ENCODE measurements at regions not wholly inside any gene's neighbourhood (a gene's known extent, or its start where the extent isn't known, plus 50 kb on each side); places are given as distances from the start of the nearest gene placed in this dataset.
"Not testable (repeated sequence)": the region's sequence is repeated elsewhere in the genome, so short reads cannot be mapped to it uniquely, and the experiment has no call there.

- DNase-seq (ENCODE audit: low read depth in 2 of 3, low spot score in 2 of 3): no peak
These were observed 62.4 kb downstream of the CLDN17 start for GRCh38 chr21:30104241-30104640.

- DNase-seq (ENCODE audit: low read depth in 2 of 3, low spot score in 2 of 3): no peak
These were observed 63.7 kb downstream of the CLDN17 start for GRCh38 chr21:30102871-30103270.

- DNase-seq (ENCODE audit: low read depth in 2 of 3, low spot score in 2 of 3): no peak
These were observed 64.6 kb downstream of the CLDN17 start for GRCh38 chr21:30101967-30102366.

- DNase-seq (ENCODE audit: low read depth in 2 of 3, low spot score in 2 of 3): no peak
These were observed 68.8 kb downstream of the CLDN17 start for GRCh38 chr21:30097791-30098190.

GRCh38 chr21:30083225-30083945 is 83.2 kb downstream of the CLDN17 start:
- DNase-seq (ENCODE audit: low read depth in 2 of 3, low spot score in 2 of 3): no peak

- DNase-seq (ENCODE audit: low read depth in 2 of 3, low spot score in 2 of 3): no peak
These were observed 85.1 kb downstream of the CLDN17 start for GRCh38 chr21:30081506-30081905.

GRCh38 chr21:30072496-30072895 is 94.1 kb downstream of the CLDN17 start:
- peak in 2 of 3 donors; percentile 22 to 40 for DNase-seq (ENCODE audit: low read depth in 2 of 3, low spot score in 2 of 3)

- no peak for DNase-seq (ENCODE audit: low read depth in 2 of 3, low spot score in 2 of 3)
These were observed 107.7 kb downstream of the CLDN17 start for GRCh38 chr21:30058928-30059327.

GRCh38 chr21:30057108-30057507 is 109.5 kb downstream of the CLDN17 start:
- no peak for DNase-seq (ENCODE audit: low read depth in 2 of 3, low spot score in 2 of 3)

- DNase-seq (ENCODE audit: low read depth in 2 of 3, low spot score in 2 of 3): no peak
These were observed 108.8 kb upstream of the GRIK1 start for GRCh38 chr21:30048570-30048969.

GRCh38 chr21:30044447-30045064 is 104.8 kb upstream of the GRIK1 start:
- DNase-seq (ENCODE audit: low read depth in 2 of 3, low spot score in 2 of 3): peak in 1 of 3 donors; percentile 16

- DNase-seq (ENCODE audit: low read depth in 2 of 3, low spot score in 2 of 3): no peak
These were observed 102.6 kb upstream of the GRIK1 start for GRCh38 chr21:30042443-30042842.

GRCh38 chr21:30033441-30033840 is 93.6 kb upstream of the GRIK1 start:
- no peak for DNase-seq (ENCODE audit: low read depth in 2 of 3, low spot score in 2 of 3)

- no peak for DNase-seq (ENCODE audit: low read depth in 2 of 3, low spot score in 2 of 3)
These were observed 90.6 kb upstream of the GRIK1 start for GRCh38 chr21:30030416-30030815.

GRCh38 chr21:30028537-30028936 is 88.7 kb upstream of the GRIK1 start:
- no peak for DNase-seq (ENCODE audit: low read depth in 2 of 3, low spot score in 2 of 3)

- DNase-seq (ENCODE audit: low read depth in 2 of 3, low spot score in 2 of 3): no peak
These were observed 88.2 kb upstream of the GRIK1 start for GRCh38 chr21:30027986-30028385.

- not testable (repeated sequence) for DNase-seq (ENCODE audit: low read depth in 2 of 3, low spot score in 2 of 3)
These were observed 83.3 kb upstream of the GRIK1 start for GRCh38 chr21:30023056-30023455.

- DNase-seq (ENCODE audit: low read depth in 2 of 3, low spot score in 2 of 3): no peak
These were observed 75.1 kb upstream of the GRIK1 start for GRCh38 chr21:30014886-30015285.

- DNase-seq (ENCODE audit: low read depth in 2 of 3, low spot score in 2 of 3): no peak
These were observed 51.8 kb upstream of the GRIK1 start for GRCh38 chr21:29991624-29992023.

- no peak for DNase-seq (ENCODE audit: low read depth in 2 of 3, low spot score in 2 of 3)
These were observed 49.9 kb upstream of the GRIK1 start for GRCh38 chr21:29989634-29990234.
